Hematopoietic multipotent progenitor cell treated with erythropoietin and hydrocortisone succinate and interleukin-3 and kit ligand, for 17 days (in vitro differentiated cells): ENCODE measurements at regions not wholly inside any gene's neighbourhood (a gene's known extent, or its start where the extent isn't known, plus 50 kb on each side); places are given as distances from the start of the nearest gene placed in this dataset.

Source experiments
- DNase-seq: peaks from one replicate; pipeline ENCODE4 v3.0.0-alpha.2; 2015; ENCODE audit warnings: low spot score

- DNase-seq, result no peak
Observed at GRCh38 chr20:22652681-22653588, 68.6 kb upstream of the FOXA2 start.

GRCh38 chr20:22653658-22654642 is 69.6 kb upstream of the FOXA2 start:
- no peak for DNase-seq

- no peak for DNase-seq
Observed at GRCh38 chr20:22663528-22664025, 79.2 kb upstream of the FOXA2 start.

- DNase-seq, result no peak
Observed at GRCh38 chr20:22667198-22667597, 82.8 kb upstream of the FOXA2 start.

- no peak for DNase-seq
Observed at GRCh38 chr20:22672191-22672590, 87.8 kb upstream of the FOXA2 start.

GRCh38 chr20:22673467-22673866 is 89.1 kb upstream of the FOXA2 start:
- no peak for DNase-seq

- DNase-seq, result no peak
Observed at GRCh38 chr20:22675341-22675740, 91.0 kb upstream of the FOXA2 start.

- DNase-seq, result no peak
Observed at GRCh38 chr20:22678678-22679077, 94.3 kb upstream of the FOXA2 start.

GRCh38 chr20:22679197-22679596 is 94.8 kb upstream of the FOXA2 start:
- no peak for DNase-seq

GRCh38 chr20:22680031-22680740 is 95.8 kb upstream of the FOXA2 start:
- no peak for DNase-seq

GRCh38 chr20:22681591-22682248 is 97.3 kb upstream of the FOXA2 start:
- DNase-seq, result no peak

GRCh38 chr20:22682381-22682780 is 98.0 kb upstream of the FOXA2 start:
- DNase-seq, result no peak

GRCh38 chr20:22684072-22684762 is 99.8 kb upstream of the FOXA2 start:
- DNase-seq, result no peak

- no peak for DNase-seq
Observed at GRCh38 chr20:22684763-22685443, 100.5 kb upstream of the FOXA2 start.

GRCh38 chr20:22686097-22686496 is 101.7 kb upstream of the FOXA2 start:
- no peak for DNase-seq

GRCh38 chr20:22687676-22688349 is 103.4 kb upstream of the FOXA2 start:
- DNase-seq, result no peak

- DNase-seq, result no peak
Observed at GRCh38 chr20:22688485-22688884, 104.1 kb upstream of the FOXA2 start.

GRCh38 chr20:22689266-22689665 is 104.9 kb upstream of the FOXA2 start:
- no peak for DNase-seq

- no peak for DNase-seq
Observed at GRCh38 chr20:22690000-22690399, 105.6 kb upstream of the FOXA2 start.
